ENCODE measurements at regions not wholly inside any gene's neighbourhood (a gene's known extent, or its start where the extent isn't known, plus 50 kb on each side); places are given as distances from the start of the nearest gene placed in this dataset.

DNA sequence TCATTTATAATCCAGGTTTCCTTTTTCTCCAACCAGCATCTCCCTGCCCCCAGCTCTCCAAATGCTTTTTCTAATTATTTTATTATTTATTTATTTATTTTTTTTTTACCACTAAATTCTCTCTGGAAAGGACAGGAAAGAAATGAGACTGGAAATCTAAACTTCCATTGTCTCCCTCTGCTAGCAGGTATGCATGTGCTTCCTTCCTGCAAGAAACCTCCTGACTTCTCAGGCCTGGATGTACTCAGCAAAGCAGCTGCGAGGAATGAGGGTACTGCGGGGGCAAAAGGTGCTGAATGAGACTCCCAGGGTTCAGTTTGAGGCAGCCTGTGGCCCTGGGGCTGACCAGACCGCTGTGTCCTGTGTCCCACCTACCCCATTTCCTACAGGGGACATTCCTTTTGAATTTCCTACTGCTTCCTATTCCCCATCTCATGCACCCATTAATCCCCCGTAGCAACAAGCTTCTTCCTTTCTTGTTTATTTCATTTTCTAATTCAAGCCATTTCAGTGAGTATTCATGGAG lies 324.6 kb upstream of the IGFBP3 start:
- Histone ChIP-seq H3K4me1 (no peaks in the 10 kb centered on the region), H3K27ac (no peak overlapping the region), H3K27me3 (no peaks in the 10 kb centered on the region), H3K36me3 (no peaks in the 10 kb centered on the region), H3K9me3 (no peaks in the 10 kb centered on the region), H3K4me3 (no peak overlapping the region)
- ATAC-seq = no peak
- intact Hi-C loops (cut with DNase I; ENCODE audit: low total_unique reads) (no loop called here), in situ Hi-C loops (cut with MboI; ENCODE audit: low sequenced_read_pairs in 4 of 4) (no loop called here)
- no peak for TF ChIP-seq POLR2A (IDR thresholded peaks at IDR 0.05)
- TF ChIP-seq, protein P1, sequence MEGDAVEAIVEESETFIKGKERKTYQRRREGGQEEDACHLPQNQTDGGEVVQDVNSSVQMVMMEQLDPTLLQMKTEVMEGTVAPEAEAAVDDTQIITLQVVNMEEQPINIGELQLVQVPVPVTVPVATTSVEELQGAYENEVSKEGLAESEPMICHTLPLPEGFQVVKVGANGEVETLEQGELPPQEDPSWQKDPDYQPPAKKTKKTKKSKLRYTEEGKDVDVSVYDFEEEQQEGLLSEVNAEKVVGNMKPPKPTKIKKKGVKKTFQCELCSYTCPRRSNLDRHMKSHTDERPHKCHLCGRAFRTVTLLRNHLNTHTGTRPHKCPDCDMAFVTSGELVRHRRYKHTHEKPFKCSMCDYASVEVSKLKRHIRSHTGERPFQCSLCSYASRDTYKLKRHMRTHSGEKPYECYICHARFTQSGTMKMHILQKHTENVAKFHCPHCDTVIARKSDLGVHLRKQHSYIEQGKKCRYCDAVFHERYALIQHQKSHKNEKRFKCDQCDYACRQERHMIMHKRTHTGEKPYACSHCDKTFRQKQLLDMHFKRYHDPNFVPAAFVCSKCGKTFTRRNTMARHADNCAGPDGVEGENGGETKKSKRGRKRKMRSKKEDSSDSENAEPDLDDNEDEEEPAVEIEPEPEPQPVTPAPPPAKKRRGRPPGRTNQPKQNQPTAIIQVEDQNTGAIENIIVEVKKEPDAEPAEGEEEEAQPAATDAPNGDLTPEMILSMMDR (IDR thresholded peaks at IDR 0.05 in 4 of 5, conservative IDR thresholded peaks at IDR 0.05 in 1 of 5) = no peak
- DNase-seq = no peak

DNA sequence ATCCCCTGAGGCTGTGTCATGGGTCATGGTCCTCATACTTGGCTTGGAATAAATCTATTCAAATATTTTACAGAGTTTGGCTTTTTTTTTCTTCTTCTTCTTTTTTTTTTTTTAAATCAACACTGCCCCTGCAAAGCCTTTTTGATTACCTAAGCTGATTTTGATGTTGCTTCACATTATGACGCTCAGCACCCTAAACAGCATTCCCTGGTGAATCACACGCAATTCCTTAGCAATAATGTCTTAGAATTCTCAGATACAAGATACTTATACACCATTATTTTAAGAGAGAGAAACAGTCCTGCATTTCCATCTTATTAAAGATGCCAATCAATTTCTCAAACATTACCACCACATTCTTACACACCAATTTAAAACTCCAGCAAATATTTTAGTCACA lies 323.7 kb upstream of the IGFBP3 start:
- Histone ChIP-seq H3K9me3 (no peaks in the 10 kb centered on the region), H3K4me3 (no peak overlapping the region), H3K36me3 (no peaks in the 10 kb centered on the region), H3K27ac (no peak overlapping the region), H3K27me3 (no peaks in the 10 kb centered on the region), H3K4me1 (no peaks in the 10 kb centered on the region)
- no peak for ATAC-seq
- TF ChIP-seq, protein P1 (IDR thresholded peaks at IDR 0.05 in 4 of 5, conservative IDR thresholded peaks at IDR 0.05 in 1 of 5) = no peak
- no peak for TF ChIP-seq POLR2A (IDR thresholded peaks at IDR 0.05)
- no peak for DNase-seq
- intact Hi-C loops (cut with DNase I; ENCODE audit: low total_unique reads) (no loop called here), in situ Hi-C loops (cut with MboI; ENCODE audit: low sequenced_read_pairs in 4 of 4) (no loop called here)

DNA sequence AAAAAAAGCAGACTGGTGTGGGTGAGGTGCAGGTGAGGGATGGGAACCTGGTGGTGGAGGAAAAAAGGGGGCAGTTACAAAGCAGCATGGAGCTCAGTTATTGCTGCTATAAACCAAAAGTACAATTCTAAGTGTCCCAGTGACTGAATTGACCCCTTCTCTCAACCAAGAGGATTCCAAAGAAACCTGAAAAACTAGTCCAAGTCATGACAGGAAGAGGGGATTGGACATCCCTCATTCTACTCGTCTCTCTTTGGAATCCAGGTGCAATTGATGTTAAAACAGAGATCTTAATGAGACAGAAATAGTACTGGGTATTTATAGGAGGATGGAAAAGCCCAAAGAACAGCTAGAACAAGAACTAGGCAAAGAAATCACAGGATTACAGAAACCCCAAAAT lies 322.3 kb upstream of the IGFBP3 start:
- ATAC-seq (no peak), DNase-seq (no peak)
- no peak overlapping the region for H3K27ac ChIP-seq
- H3K4me3 ChIP-seq = no peak overlapping the region
- in situ Hi-C loops (cut with MboI; ENCODE audit: low sequenced_read_pairs in 4 of 4) (no loop called here), intact Hi-C loops (cut with DNase I; ENCODE audit: low total_unique reads) (no loop called here)
- no peaks in the 10 kb centered on the region for H3K27me3 ChIP-seq
- TF ChIP-seq POLR2A (IDR thresholded peaks at IDR 0.05) = no peak
- TF ChIP-seq, protein P1 (IDR thresholded peaks at IDR 0.05 in 4 of 5, conservative IDR thresholded peaks at IDR 0.05 in 1 of 5) = no peak
- no peaks in the 10 kb centered on the region for H3K36me3 ChIP-seq
- H3K9me3 ChIP-seq = no peaks in the 10 kb centered on the region
- no peaks in the 10 kb centered on the region for H3K4me1 ChIP-seq

DNA sequence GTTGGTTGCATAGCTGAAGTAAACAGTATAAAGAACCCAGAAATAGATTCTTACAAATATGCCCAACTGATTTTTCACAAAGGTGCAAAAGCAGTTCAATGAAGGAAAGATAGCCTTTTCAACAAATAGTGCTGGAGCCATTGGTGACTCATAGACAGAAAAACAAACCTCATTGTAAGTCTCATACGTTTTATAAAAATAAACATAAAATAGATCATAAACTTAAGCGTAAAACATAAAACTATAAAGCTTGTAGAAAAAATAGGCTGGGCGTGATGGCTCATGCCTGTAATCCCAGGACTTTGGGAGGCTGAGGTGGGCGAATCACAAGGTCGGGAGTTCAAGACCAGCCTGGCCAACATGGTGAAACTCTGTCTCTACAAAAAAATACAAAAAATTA lies 318.8 kb upstream of the IGFBP3 start:
- ATAC-seq = no peak
- intact Hi-C loops (cut with DNase I; ENCODE audit: low total_unique reads) = no loop called here

More for the DNA sequence above, 318.8 kb upstream of the IGFBP3 start:
- H3K27ac ChIP-seq = no peak overlapping the region
- H3K4me3 ChIP-seq = no peak overlapping the region
- TF ChIP-seq POLR2A (IDR thresholded peaks at IDR 0.05) = no peak
- TF ChIP-seq, protein P1 (IDR thresholded peaks at IDR 0.05 in 4 of 5, conservative IDR thresholded peaks at IDR 0.05 in 1 of 5) = no peak
- H3K9me3 ChIP-seq = no peaks in the 10 kb centered on the region
- in situ Hi-C loops (cut with MboI; ENCODE audit: low sequenced_read_pairs in 4 of 4) = no loop called here
- H3K27me3 ChIP-seq = no peaks in the 10 kb centered on the region
- no peak for DNase-seq
- no peaks in the 10 kb centered on the region for H3K4me1 ChIP-seq
- H3K36me3 ChIP-seq = no peaks in the 10 kb centered on the region
